Progenitor cell of endocrine pancreas (in vitro differentiated cells): ENCODE measurements at regions not wholly inside any gene's neighbourhood (a gene's known extent, or its start where the extent isn't known, plus 50 kb on each side); places are given as distances from the start of the nearest gene placed in this dataset.
"Not testable (repeated sequence)": the region's sequence is repeated elsewhere in the genome, so short reads cannot be mapped to it uniquely, and the experiment has no call there.

Experiments used
- DNase-seq: peaks from one replicate; pipeline ENCODE4 v3.0.0; 2021; ENCODE audit warnings: low spot score; ENCODE audit not compliant: unreplicated experiment
- H3K27ac Mint-ChIP-seq: 2 replicates; pipeline ENCODE4 v1.8.0; 2021; ENCODE audit warnings: mild to moderate bottlenecking, moderate library complexity, mixed read lengths
- H3K27me3 Mint-ChIP-seq: 2 replicates; pipeline ENCODE4 v1.8.0; 2021; ENCODE audit warnings: mixed read lengths
- H3K36me3 Mint-ChIP-seq: 2 replicates; pipeline ENCODE4 v1.8.0; 2022; ENCODE audit warnings: mixed read lengths; ENCODE audit not compliant: insufficient read depth
- H3K4me1 Mint-ChIP-seq: 2 replicates; pipeline ENCODE4 v1.8.0; 2021; ENCODE audit warnings: low read depth, mixed read lengths
- H3K4me3 Mint-ChIP-seq: 2 replicates; pipeline ENCODE4 v1.8.0; 2021; ENCODE audit warnings: low read depth, mild to moderate bottlenecking, moderate library complexity, mixed read lengths
- H3K9me3 Mint-ChIP-seq: 2 replicates; pipeline ENCODE4 v1.8.0; 2021; ENCODE audit warnings: low read depth, mixed read lengths
- TF ChIP-seq, protein P1 (sequence below): fragments of 200-600 bp; sonication (generic); IDR thresholded peaks from one replicate; pipeline ENCODE4 v1.5.0; 2021; ENCODE audit warnings: antibody characterized with exemption, mild to moderate bottlenecking; ENCODE audit not compliant: unreplicated experiment

DNA sequence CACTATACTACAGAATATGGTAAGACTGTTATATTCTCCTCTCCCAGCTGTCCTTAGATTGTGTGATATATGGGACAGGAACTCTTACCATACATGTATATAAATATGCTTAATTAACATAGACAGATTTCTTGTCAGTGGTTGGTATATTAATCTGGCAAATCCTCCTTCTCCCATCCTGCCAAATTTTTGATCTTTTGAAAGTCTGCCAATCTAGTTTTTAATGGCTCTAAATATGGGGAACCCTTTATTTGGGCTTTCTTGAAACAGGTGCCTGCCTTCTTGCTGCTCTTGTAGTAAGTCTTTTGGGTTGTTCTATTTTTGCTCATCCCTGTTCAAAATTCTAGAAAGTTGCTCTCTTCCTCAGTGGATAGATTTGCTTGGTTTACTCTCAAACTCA is 63.5 kb downstream of the SPATA31D1 start:
- TF ChIP-seq, protein P1, sequence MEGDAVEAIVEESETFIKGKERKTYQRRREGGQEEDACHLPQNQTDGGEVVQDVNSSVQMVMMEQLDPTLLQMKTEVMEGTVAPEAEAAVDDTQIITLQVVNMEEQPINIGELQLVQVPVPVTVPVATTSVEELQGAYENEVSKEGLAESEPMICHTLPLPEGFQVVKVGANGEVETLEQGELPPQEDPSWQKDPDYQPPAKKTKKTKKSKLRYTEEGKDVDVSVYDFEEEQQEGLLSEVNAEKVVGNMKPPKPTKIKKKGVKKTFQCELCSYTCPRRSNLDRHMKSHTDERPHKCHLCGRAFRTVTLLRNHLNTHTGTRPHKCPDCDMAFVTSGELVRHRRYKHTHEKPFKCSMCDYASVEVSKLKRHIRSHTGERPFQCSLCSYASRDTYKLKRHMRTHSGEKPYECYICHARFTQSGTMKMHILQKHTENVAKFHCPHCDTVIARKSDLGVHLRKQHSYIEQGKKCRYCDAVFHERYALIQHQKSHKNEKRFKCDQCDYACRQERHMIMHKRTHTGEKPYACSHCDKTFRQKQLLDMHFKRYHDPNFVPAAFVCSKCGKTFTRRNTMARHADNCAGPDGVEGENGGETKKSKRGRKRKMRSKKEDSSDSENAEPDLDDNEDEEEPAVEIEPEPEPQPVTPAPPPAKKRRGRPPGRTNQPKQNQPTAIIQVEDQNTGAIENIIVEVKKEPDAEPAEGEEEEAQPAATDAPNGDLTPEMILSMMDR: no peak
- no peak overlapping the region for H3K4me3 Mint-ChIP-seq
- no peak for DNase-seq
- H3K27ac Mint-ChIP-seq: no peak overlapping the region
- H3K27me3 Mint-ChIP-seq: peaks cover 5% of the 10 kb centered on the region
- no peaks in the 10 kb centered on the region for H3K4me1 Mint-ChIP-seq
- H3K36me3 Mint-ChIP-seq: no peaks in the 10 kb centered on the region
- H3K9me3 Mint-ChIP-seq: no peaks in the 10 kb centered on the region

DNA sequence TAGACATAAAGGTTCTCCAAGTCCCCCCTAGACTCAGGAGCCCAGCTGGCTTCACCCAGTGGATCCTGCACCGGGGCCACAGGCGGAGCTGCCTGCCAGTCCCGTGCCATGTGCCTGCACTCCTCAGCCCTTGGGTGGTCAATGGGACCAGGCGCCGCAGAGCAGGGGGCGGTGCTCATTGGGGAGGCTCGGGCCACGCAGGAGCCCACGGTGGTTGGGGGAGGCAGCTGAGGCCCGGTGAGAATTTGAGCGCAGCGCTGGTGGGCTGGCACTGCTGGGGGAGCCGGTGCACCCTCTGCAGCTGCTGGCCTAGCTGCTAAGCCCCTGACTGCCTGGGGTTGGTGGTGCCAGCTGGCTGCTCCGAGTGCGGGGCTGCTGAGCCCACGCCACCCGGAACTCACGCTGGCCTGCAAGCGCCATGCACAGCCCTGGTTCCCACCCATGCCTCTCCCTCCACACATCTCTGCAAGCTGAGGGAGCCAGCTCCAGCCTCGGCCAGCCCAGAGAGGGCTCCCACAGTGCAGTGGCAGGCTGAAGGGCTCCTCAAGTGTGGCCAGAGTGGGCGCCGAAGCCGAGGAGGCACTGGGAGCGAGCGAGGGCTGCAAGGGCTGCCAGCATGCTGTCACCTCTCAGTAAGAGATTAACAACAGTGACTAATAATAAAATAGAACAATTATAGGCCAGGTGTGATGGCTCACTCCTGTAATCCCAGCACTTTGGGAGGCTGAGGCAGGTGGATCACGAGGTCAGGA is 65.9 kb downstream of the SPATA31D1 start:
- Mint-ChIP-seq H3K27ac (no peak overlapping the region), H3K4me3 (no peak overlapping the region), H3K36me3 (no peaks in the 10 kb centered on the region), H3K4me1 (no peaks in the 10 kb centered on the region), H3K9me3 (no peaks in the 10 kb centered on the region), H3K27me3 (peaks cover 12% of the 10 kb centered on the region)
- no peak for DNase-seq
- TF ChIP-seq, protein P1: no peak

DNA sequence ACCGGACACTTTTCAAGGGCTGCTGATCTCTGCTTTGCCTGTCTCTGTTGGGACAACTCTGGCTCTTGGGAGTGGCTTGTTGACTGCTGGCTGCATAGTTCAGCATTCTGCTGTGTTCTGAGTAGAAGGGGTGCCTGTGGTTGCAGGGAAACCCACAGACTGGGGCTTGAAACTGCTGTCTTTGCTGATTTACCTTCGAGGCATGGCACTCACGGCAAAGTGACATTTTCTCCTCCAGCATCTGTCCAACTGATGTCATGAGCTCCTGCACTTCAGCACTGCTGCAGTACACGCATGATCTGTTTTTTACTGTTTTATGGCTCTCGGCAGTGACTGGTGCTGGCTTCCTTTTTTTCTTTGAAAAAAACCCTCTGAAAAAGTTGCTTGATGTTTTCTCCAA is 69.2 kb downstream of the SPATA31D1 start:
- no peaks in the 10 kb centered on the region for H3K36me3 Mint-ChIP-seq
- TF ChIP-seq, protein P1: no peak
- no peak overlapping the region for H3K4me3 Mint-ChIP-seq
- no peaks in the 10 kb centered on the region for H3K9me3 Mint-ChIP-seq
- no peaks in the 10 kb centered on the region for H3K4me1 Mint-ChIP-seq
- no peak for DNase-seq
- H3K27ac Mint-ChIP-seq: no peak overlapping the region
- peaks cover 21% of the 10 kb centered on the region for H3K27me3 Mint-ChIP-seq

DNA sequence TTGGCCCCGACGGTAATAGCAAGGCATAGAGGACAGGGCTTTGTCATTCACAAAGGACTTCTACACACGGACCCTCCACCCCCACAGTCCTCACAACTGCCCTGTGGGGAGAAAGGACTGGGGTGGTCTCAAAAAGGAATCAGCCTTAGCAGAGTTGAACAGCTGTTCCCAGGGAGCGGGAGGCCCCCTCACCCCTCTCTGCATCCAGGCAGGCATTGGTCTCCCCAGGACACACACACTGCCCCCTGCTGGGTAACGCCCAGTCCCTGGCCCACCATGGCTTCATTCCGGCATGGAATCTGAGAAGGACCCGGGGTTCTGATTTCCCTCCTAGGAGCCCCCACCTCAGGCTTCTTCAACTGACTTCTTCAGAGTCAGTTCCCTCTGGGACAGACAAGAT is 73.2 kb downstream of the SPATA31D1 start:
- not testable (repeated sequence) for H3K9me3 Mint-ChIP-seq, H3K27ac Mint-ChIP-seq, H3K4me3 Mint-ChIP-seq, H3K36me3 Mint-ChIP-seq, DNase-seq, H3K4me1 Mint-ChIP-seq
- peaks cover 21% of the 10 kb centered on the region for H3K27me3 Mint-ChIP-seq

DNA sequence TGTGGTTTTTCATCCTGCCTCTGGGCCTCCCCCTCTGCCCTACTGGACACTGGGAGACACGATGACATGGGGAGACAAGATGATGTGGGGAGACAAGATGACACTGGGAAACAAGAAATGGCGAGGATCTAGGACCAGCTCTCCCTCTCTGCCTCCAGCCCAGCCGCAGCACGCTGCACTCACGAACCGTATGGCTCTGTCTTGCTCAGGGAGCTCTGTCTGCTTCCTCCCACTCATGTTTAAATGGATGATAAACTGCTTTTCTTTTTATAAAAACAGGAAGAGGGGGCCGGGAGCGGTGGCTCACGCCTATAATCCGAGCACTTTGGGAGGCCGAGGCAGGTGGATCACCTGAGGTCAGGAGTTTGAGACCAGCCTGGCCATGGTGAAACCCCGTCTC is 73.7 kb downstream of the SPATA31D1 start:
- TF ChIP-seq, protein P1: no peak
- Mint-ChIP-seq H3K27me3 (peaks cover 21% of the 10 kb centered on the region), H3K27ac (no peak overlapping the region), H3K4me3 (no peak overlapping the region), H3K9me3 (no peaks in the 10 kb centered on the region), H3K36me3 (no peaks in the 10 kb centered on the region), H3K4me1 (no peaks in the 10 kb centered on the region)
- no peak for DNase-seq
